GM12891 (cell line): ENCODE measurements at regions not wholly inside any gene's neighbourhood (a gene's known extent, or its start where the extent isn't known, plus 50 kb on each side); places are given as distances from the start of the nearest gene placed in this dataset.

ENCODE experiments used
- POLR2A ChIP-seq: IDR thresholded peaks from 2 replicates; pipeline ENCODE4 v1.6.1; 2011; ENCODE audit warnings: low read depth, low read length, control low read depth
- POLR2AphosphoS5 ChIP-seq: IDR thresholded peaks from 2 replicates; pipeline ENCODE4 v1.6.1; 2011; ENCODE audit warnings: low read depth, low read length, control low read depth

DNA sequence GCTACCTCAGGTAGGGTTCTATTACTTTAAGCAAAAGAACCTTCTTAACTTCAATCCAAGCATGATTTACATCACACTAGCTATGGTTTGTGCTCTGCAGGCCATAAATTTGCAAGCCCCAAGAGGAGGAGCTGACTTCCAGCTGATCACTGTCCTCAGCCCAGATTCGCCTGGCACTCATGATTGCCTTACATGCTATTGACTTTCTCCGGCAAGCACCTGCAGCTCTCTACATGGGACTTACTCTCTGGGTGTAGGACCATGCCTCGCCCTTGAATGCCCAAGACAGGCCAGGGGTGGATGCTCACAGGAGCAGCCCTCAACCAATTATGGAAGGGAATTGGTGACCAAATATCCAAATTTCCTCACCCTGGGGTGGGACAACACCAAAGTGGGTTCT is 99.8 kb downstream of the ESM1 start:
- no peak for TF ChIP-seq POLR2AphosphoS5
- no peak for TF ChIP-seq POLR2A
